CD1c-positive myeloid dendritic cell (primary cell): ENCODE measurements at regions not wholly inside any gene's neighbourhood (a gene's known extent, or its start where the extent isn't known, plus 50 kb on each side); places are given as distances from the start of the nearest gene placed in this dataset.

ENCODE experiments used
- DNase-seq: peaks from one replicate; pipeline ENCODE4 v3.0.0-alpha.2; 2016; ENCODE audit errors: extremely low spot score

- no peak for DNase-seq
Measured at GRCh38 chr10:28783087-28783486, 105.8 kb downstream of the BAMBI start.

- no peak for DNase-seq
Measured at GRCh38 chr10:28785018-28785417, 107.7 kb downstream of the BAMBI start.

- no peak for DNase-seq
Measured at GRCh38 chr10:28788252-28788651, 110.9 kb downstream of the BAMBI start.

DNA sequence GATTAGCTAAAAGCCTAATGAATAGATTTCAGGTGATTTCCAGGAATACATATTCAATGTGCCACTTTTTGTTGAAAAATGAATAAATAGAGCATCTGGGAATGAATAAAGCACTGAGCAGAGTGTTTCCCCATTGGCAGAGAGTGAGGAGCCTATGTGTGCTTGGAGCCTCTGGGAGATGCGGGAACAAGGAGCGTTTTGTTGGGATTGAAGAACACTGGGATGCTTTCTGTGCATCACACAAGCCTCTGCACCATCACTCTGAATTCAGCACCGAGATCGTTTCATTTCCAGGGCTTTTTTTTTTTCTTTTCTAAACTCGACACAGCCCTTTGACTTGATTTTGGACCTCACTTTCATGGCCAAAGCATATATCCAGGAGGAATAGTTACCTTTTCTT is 111.4 kb downstream of the BAMBI start:
- DNase-seq, result no peak

DNA sequence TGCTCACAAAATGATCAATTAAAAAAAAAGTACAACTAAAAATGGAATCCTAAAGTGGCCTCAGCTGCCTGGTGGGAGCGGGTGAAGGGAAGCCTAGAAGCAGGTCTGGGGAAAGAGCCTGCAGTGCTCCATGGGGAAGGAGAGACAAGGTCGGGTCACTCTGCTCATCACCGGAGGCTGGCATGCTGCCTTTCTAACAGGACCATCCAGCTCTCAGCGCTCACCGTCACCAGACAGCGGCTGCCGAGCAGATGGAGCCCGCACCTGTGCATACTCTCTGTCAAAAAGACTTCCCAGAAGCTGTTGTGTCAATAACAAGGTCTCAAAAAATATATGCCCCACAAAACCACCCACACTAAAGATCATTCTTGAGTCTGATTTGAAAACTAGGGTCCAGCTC is 112.8 kb downstream of the BAMBI start:
- no peak for DNase-seq

GRCh38 chr10:28793482-28793881 is 116.2 kb downstream of the BAMBI start:
- DNase-seq, result no peak

DNA sequence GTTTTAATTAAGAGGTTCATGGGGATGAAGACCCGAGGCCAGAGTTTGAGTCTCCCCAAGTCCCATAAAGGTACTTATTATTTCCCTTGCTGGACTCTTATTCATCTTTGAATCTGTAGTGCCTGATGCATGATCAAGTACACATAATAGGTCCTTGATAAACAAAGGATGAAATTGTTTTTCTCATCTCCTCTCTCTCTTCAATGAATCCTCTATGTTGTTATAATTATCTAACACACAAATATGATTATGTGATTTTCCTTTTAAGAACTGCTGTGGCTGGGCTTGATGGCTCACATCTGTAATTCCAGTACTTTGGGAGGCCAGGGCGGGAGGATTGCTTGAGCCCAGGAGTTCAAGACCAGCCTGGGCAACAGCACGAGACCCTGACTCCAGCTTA is 117.7 kb downstream of the BAMBI start:
- DNase-seq, result no peak

GRCh38 chr10:28796606-28797512 is 119.5 kb downstream of the BAMBI start:
- no peak for DNase-seq

DNA sequence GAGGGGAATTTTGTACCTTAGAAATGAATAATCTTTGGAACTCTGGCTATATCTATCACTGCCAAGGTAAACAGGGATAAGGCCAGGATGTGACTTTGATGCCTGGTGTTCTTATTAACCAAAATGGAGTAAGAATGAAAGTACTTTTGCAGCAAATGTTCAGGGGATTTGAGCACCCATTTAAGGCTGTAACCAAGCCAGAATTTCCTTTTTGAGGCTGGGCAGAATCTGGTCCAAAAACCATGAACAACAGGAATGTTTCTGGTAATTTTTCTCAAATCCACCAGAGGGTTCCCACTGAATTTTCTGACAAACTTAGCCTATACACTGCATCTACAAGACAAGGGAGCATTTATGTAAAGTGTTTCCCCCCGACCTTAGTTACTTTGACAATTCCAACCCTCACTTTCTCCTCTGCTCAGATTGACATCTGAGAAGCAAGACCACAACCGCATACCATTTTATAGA is 120.6 kb downstream of the BAMBI start:
- DNase-seq, result no peak

- DNase-seq, result no peak
Measured at GRCh38 chr10:28798428-28798955, 121.2 kb downstream of the BAMBI start.

GRCh38 chr10:28798964-28799363 is 121.6 kb downstream of the BAMBI start:
- DNase-seq, result no peak

DNA sequence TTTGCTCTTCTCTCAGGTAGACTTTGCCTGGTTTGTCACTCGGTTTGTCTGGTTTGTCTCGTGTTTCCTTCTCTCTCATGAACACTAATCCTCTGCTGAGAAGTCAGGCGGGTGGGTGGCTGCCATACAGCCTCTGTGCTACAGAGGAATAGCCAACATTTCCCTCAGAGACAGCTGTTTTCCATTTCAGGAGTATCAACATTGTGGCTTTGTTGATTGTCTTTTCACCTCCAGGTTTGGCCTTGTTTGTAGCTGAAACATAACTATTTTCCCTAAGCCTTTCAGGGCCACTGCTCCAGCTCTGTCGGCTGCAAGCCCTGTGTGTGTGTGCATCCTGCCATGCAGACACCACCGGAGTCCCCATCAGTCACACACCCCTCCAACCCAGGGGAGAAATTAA is 122.8 kb downstream of the BAMBI start:
- no peak for DNase-seq

- DNase-seq, result no peak
Measured at GRCh38 chr10:28801247-28801646, 123.9 kb downstream of the BAMBI start.

DNA sequence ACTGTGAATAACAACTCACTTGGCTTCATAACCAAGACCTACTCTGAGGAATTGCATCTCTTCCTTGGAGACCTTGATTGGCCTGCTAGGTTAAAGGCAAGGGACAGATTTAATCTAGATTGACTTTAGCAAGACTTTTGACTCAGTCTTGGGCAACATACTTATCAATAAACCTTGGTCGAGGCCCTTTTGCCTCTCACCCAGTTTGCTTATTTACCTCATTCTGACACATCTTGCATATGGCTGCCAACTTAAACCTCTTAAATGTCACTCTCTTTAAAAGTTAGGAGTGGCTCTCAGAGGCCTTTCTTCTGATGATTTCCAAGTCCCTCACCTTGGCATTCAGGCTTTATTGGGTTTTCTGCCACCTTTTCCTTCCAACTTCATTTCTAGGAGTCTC is 124.5 kb downstream of the BAMBI start:
- DNase-seq, result no peak

- DNase-seq, result no peak
Measured at GRCh38 chr10:28805390-28805789, 128.1 kb downstream of the BAMBI start.

DNA sequence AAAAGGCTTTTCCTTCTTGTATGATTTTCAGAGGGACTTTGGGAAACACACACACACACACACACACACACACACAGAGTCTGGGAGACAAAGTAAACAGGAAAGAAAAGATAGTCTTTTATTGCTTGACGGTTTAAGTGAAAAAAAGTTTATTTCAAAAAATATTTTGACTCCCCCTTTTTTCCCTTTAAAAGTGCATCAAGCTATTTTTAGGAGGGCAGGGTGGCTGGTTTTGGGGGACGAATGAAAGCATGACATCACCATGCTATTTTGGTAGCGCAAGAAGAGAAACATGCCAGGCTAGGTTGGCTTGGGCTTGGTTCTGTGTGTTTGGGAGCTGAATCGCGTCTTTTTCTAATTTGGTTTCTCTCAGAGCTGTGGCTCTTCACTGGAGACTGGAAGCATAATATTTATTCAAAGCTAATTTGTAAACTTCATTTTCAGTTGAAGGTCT is 129.2 kb downstream of the BAMBI start:
- DNase-seq, result no peak

DNA sequence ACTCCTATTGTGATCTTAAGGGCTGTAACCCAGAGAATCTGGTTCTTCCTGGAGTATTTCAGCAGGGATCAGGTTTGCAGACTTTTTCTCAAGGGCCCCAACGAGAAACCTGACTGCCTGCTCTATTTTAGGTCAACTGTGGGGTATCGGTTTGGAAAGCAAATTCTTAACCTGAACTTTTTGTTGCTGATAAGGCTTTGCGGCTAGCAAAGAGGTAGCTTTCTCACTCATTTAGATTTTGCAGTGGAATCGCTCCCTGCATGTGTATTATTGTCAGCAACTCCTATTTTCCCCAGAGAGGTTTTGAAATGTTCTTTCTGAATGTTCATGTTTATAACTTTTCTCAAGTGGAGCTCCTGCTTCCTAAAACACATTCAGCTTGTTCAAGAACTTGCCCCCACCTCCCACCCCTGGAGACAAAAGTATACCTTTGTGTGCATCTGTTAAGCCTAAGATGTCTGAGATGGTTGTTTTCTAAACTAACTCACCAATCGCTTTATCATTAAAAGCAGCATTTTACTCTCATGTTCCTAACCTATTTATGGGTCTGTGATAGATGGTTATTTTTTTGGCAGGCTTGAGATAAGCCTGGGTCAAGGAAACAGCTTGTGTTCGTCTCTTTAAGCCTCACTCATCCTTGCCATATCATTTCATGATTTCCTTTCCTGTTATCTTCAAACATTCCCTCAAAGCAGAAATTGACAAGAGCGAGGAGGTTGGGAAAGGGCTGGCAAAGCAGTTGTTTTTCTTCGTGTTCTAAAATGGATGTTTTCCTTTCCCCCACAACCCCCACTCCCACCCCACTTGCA is 129.8 kb downstream of the BAMBI start:
- no peak for DNase-seq

DNA sequence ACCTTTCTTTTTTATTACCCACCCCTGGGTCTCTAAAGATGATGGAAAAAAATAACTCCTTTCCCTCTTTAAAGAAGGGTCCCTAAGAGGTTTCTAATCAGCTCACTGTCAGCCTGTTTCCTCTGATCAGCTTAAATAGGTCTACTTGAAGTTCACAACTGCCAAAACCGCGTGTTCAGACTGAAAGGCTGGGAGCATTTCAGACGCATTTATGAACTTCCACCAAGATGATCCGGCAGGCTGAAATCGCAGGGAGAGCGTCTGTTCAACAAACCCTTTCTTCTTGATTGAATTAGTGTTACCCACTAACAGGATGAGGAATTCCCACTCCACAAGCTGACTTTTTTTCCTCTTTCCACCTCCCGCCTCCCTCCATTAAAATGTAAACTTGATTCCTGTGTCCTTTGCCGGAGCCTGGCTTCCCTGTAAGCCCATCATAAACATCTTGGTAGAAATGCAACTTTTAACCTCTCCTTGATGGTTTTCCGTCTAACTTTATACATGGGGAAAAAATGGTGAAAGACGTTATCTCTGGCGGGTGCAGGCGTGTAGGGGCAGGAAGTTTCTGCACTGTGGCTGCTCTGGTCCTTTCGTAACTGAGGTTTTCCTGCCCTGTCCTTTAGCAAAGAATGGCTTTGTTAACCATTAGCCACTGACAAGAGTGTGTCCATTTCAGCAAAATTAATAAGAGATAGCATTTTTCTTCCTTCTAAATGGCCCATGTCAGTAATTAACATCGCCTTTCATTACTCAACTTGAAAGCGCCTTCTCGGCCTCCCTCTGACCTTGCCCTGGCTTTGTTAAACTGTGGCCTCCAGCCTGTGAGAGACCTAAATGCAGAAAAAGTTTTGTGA is 130.7 kb downstream of the BAMBI start:
- DNase-seq, result no peak

DNA sequence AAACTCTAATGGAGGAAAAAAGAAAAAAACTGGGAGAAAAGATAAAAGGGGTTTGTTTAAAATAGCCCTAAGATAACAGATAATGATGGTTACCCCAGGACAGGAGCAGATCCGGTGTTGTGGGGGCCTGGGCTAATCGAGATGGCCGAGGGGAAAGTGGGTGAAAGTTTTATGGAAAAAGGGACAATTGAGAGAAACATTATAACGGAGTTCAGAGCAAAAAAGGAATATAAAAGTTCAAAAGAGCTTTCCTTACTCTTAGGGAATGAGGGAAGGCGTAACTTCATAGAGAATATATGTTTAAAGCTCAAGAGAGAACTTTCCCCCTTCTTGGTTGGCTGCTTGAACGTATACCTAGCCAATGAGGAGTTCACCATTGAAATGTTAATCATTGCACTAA is 131.4 kb downstream of the BAMBI start:
- no peak for DNase-seq

DNA sequence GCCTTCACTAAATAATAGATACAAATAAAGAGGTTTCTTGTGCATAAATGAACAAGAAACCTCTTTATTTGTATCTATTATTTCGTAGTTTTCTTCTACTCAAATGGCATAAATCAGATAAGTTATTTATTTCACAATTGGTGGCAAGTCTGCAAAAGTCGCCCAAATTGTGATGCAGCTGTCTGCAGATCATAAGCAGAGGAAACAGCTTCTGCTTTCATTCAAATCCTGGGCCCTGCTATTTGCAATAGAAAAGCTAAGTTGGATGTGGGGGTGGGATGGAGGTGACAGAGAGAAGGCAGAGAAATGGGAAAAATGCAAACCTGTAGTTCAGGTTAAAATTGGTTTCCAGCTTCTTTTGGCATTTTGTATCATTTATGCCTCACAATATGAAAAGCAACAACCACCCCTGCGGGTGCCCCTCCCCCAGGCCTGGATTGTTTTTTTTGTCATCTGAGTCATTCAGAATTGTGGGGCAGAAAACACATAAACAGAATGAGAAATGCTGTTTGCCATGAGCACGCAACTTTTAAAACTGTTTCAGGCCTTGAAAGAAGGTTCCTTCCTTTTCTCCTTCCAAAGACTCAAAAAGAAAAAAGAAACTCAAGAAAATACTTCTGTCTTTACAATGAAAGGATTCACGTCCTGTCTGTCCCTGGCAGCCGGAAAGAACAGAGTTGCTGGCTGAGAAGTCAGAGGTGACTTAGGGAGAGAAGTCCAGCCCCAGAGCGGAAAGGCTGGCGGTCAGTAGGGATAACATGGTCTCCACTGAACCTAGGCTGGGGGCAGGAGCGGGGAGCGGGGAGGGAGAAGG is 132.9 kb downstream of the BAMBI start:
- no peak for DNase-seq
